Glomerular visceral epithelial cell (primary cell): ENCODE measurements at regions not wholly inside any gene's neighbourhood (a gene's known extent, or its start where the extent isn't known, plus 50 kb on each side); places are given as distances from the start of the nearest gene placed in this dataset.
"Not testable (repeated sequence)": the region's sequence is repeated elsewhere in the genome, so short reads cannot be mapped to it uniquely, and the experiment has no call there.

Experiments used
- DNase-seq: peaks from one replicate; pipeline ENCODE4 v3.0.0-alpha.2; 2016; ENCODE audit errors: extremely low spot score

DNA sequence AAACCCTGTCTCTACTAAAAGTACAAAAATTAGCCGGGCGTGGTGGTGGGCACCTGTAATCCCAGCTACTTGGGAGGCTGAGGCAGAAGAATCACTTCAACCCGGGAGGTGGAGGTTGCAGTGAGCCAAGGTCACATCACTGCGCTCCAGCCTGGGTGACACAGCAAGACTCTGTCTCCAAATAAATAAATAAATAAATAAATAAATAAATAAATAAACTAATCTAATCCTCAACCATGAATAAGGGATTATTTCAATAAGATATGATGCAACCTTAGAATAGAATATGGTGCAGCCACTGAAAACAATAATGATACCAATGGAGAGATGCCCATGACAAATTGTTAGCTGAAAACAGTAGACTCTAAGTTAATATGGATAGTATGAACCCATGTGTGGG is 270.0 kb downstream of the MEX3B start:
- DNase-seq, result not testable (repeated sequence)

DNA sequence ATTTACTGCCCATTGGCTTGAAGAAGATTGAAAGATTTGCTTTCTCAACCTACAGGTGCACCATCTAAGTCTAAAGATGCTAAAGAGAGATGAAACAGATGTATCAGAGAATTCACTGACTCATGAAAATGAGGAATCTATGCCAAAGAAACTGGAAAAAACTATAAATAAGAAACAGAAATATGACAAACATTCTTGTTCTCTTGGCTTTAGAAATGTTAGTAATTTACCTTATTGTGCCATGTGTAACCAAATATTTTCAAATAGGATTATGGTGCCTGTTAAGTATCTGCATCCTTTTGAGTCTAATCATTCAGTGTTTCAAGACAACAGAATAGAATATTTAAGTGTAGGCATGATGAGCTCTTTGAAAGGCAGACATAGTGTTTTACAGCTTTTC is 271.5 kb downstream of the MEX3B start:
- DNase-seq, result no peak

DNA sequence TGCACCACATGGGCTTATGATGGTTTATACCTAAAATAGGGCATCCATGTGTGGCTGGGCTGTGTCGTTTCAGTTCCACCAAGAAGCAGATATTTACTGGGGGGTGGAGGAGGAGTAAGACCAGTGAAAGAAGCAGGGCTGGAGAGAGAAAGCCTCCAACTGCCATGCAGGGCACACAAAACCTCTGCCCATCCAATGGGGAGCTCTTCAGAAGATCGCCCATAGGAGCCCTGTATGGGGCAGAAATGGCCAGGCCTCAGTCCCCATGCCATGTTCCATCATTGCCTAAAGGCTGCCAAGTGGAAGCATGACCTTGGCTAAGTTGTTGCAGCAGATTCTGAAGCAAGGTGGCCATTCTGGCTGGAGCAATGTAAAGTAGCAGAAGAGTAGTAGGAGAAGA is 277.0 kb downstream of the MEX3B start:
- DNase-seq, result no peak

- no peak for DNase-seq
Observed at GRCh38 chr15:81766829-81767475, 278.9 kb downstream of the MEX3B start.

- DNase-seq, result no peak
Observed at GRCh38 chr15:81765816-81766215, 280.0 kb downstream of the MEX3B start.

DNA sequence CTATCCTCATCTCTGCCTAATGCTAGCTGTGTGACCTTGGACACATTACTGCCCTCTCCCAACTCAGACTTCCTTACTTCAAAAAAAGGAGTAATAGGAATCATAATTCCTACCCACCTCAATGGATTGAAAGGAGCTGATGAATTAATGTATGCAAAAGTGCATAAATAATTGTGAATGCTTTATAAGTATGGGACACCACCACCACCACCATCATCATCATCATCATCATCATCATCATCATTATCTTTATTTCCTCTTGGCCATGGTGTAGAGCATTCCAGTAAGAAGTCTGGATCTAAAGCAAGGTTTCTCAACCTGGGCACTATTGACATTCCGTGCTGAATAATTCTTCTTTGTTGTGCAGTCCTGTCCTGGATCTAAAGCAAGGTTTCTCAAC is 282.5 kb downstream of the MEX3B start:
- DNase-seq, result no peak

- DNase-seq, result no peak
Observed at GRCh38 chr15:81760686-81761085, 285.1 kb downstream of the MEX3B start.

- no peak for DNase-seq
Observed at GRCh38 chr15:81758818-81759284, 287.0 kb downstream of the MEX3B start.

DNA sequence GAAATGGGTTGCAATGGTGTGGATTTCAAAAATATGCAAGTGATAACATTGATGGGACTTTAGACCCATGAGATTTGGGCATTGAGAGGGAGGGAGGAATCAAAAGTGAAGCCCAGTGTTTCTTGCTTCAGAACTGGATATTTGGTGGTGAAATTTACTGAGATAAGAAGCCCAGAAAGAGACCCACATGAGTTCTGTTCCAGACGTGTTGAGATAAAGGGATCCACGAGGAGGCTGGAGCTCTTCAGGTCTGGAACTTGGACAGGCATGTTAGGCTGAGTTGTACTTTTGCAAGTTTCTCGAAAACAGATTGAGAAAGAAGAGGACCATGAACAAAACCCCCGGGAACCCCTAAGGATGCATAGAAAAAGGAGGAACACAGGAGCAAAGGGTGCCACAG is 290.2 kb downstream of the MEX3B start:
- DNase-seq, result no peak

DNA sequence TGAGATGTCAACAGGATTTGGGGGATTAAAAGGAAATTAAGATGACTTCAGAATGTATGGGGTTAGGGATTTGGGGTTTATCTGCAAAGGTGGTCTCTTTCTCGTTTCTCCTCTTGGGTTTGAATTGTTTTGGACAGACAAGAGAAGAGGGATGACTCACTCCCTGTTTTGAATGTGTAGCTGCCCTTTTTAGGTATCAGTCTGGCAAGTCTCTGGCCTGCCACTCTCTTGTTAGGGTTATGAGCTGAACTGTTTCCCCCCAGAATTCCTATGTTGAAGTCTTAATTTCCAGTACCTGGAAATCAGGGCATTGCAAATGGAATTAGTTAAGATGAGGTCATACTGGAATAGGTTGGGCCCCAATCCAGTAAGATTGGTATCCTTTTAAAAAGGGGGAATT is 291.7 kb downstream of the MEX3B start:
- no peak for DNase-seq

DNA sequence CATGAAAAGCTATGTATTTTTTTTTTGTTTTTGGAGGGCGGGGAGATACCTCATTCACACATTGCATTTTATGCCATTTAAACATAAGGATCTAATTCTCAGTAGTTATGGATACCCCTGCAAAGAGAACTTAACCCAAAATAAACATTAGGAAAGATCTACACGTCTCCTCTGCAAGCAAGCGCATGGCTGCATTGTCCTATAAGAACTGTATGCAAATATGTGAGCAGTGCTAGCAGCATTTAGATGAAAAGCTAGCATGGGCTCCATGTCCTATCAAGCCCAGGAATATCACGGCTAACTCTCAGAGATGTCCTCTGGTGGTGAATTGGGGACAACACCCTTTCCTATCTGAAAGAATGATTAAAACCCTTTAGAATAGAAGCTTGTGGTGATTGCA is 292.8 kb downstream of the MEX3B start:
- no peak for DNase-seq

DNA sequence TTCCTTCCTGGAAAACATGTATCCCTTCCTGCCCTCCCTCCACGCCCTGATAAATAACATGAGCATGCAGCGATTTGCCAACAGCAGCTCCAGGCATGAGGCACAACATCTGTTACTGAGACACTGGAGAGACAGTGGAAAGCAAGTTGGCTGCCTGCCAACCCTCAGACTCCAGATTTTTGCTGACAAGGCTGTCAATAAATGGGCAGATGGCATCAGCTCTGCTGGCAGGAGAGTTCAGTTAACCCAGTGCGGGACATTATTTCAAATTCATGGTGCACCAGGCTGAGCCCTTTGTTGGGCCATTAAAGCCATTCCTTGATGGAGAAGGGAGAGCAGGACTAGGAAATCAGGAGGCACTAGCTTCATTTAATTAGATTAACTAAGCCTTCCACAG is 293.3 kb downstream of the MEX3B start:
- DNase-seq, result peak; percentile 4

GRCh38 chr15:81751816-81752545 is 293.8 kb downstream of the MEX3B start:
- no peak for DNase-seq

GRCh38 chr15:81751256-81751655 is 294.6 kb downstream of the MEX3B start:
- no peak for DNase-seq

- no peak for DNase-seq
Observed at GRCh38 chr15:81749716-81750375, 296.0 kb downstream of the MEX3B start.

GRCh38 chr15:81747482-81747881 is 298.3 kb downstream of the MEX3B start:
- DNase-seq, result no peak

GRCh38 chr15:81747026-81747425 is 298.8 kb downstream of the MEX3B start:
- no peak for DNase-seq

DNA sequence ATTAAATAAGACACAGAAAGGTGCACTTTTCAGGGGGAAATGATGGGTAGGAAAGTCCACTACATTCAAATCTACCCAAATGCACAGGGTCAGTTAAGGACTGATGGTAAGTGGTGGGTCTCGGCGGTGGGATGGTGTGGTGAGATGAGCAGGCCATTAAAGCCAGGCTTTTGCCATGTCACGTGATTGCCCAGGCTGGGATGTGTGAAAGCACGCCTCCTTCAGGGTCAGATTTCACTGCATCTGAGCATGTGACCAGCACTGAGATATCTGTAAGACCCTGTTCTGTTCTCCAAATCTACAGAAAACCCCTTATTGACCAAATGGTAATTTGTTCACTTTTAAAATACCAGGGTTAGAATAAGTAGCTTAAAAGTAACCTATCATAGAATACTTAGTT is 301.5 kb downstream of the MEX3B start:
- DNase-seq, result no peak

DNA sequence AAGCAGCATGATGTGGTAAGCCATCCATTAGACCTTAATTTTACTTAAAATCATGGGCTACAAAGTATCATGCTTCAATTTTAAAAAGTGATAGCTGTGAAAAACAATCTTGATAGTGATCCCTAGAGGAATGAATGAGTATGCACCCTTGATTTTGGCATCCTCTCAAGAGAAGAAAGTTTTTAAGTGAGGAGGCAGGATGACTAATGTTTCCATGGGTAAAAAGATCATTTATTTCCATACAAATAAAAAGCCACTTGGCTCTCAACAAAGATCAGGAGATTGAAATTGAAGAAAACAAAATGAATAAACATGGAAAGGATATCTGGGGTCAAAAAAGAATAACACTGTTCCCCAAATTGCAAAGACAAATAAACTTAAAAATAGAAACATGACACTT is 305.4 kb downstream of the MEX3B start:
- DNase-seq, result no peak

DNA sequence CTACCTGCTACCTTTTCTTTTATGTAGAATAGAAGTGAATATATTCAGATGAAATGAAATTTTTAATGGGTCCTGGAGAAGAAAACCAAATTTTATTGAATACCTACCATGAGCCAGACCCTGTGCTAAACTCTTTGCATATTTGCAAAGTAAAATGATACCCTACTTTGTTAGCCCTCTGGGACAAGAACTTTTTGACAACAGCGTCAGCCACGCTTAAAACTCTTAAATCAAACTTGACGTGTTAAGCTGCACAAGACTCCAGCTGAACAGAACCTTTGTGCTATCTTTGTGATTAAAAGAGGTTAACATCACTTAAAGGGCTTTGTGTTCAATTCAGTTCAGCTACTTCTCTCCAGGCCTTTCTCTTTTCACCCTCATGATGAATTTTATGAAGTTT is 316.5 kb downstream of the MEX3B start:
- no peak for DNase-seq

DNA sequence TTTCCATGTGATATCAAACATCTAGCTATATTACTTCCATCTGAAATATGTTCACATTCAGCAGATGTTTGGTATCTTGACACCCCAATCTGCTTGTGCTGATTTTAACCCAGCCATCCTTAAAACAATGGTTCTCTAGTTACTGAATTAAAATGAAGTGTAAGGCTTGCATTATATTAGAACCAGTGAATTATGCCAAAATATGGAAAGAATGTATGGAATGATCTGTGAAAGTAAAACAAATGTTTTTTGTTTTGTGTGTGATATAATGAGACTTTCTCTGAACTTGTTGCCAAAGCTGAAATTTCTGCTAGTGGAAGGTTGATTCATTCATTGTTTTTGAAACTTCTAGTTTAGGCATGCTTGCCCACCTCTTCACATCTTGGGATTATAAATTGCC is 317.1 kb downstream of the MEX3B start:
- no peak for DNase-seq

GRCh38 chr15:81725590-81725989 is 320.2 kb downstream of the MEX3B start:
- no peak for DNase-seq

DNA sequence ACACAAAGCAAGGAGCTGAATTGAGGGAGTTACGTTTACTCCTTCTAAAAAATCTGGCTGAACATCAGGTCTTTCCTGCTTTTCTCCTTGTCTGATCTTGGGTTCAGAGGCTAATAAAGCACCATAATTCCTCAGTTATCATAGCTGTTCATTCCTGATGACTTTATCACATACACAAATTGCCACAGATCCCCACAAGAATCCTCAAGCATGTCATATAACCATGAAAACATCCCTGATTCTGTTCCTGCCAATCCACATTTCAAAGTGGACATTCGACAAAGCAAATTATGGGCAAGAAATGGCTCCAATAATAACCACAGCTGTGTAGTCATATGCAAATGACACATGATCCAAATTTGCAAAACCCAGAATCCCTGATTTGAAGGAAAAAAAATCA is 321.3 kb downstream of the MEX3B start:
- no peak for DNase-seq
